NCI-H2171 (cell line): ENCODE measurements at regions not wholly inside any gene's neighbourhood (a gene's known extent, or its start where the extent isn't known, plus 50 kb on each side); places are given as distances from the start of the nearest gene placed in this dataset.

ENCODE experiments used
- DNase-seq: peaks from one replicate; lab custom pipeline; 2025; lab: John Stamatoyannopoulos, UW

GRCh38 chr3:59653405-59654122 lies 603.7 kb upstream of the CFAP20DC start:
- no peak for DNase-seq

GRCh38 chr3:59644479-59645402 lies 594.9 kb upstream of the CFAP20DC start:
- peak; percentile 33 for DNase-seq

DNA sequence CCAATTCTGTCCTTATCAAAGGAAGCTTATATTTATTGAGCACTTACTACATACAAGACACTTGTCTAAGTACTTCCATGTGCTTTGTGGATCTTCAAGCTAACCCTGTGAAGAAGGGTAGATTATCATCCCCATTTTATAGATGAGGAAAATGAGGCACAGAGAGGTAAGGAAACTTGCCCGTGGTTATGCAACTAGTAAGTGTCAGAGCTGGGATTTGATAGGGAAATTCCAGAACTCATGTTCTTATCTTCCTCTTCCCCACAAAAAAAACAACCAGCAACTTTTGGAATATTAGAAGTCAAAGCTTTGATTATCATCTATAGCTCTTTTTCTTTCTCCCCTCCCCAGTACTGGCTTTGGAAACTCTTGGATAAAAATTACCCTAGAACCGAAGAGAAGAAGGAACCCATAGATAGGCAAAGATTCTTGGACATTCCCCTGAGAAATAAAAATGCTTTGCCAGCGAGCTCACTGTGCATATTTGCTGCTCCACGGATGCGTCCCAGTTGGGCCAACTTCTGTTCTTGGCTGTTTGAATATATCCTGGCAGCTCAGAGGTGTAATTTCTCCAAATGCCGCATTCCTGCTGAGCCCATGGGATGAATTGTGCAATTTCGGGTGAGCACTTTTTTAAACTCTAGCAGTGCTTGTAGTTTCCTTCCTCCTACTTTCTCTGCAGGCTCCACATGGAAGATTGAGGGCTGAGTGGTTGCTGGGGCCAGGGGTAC lies 591.5 kb upstream of the CFAP20DC start:
- DNase-seq, result no peak

- peak; percentile 2 for DNase-seq
These were observed 583.1 kb upstream of the CFAP20DC start for GRCh38 chr3:59632760-59633573.

DNA sequence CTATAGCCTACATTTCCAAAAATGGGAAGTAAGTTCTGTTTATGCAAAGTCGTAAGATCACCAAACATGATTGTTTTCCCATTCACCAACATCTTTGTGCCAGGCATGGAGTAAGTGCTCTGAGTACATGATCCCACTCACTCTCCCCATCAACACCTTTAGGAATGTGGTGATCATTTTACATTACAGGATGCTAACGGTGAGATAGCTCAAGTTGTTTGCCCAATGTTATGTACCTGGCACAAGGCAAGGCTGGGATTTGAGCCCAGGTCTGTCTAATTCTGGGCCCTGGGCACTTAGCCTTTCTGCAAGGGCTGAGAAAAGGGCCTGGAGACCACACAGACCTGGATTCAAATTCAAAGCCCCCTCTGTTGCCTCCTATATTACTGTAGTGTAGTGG lies 581.7 kb upstream of the CFAP20DC start:
- DNase-seq, result no peak

GRCh38 chr3:59621037-59621436 lies 571.2 kb upstream of the CFAP20DC start:
- DNase-seq, result no peak

- DNase-seq, result no peak
These were observed 570.5 kb upstream of the CFAP20DC start for GRCh38 chr3:59620325-59620724.

DNA sequence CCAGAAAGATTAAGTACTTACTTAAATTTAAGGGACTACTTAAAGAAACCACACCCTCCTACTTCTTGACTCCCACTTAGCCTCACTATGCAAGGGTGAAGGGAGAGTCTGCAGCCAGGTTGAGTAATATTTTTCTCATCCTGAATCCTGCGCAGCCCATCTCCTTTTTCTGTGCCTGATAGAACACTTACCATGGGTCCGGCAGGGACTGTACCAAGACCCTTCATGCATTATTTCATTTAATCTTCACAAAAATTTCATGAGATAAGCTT lies 562.6 kb upstream of the CFAP20DC start:
- DNase-seq, result no peak

DNA sequence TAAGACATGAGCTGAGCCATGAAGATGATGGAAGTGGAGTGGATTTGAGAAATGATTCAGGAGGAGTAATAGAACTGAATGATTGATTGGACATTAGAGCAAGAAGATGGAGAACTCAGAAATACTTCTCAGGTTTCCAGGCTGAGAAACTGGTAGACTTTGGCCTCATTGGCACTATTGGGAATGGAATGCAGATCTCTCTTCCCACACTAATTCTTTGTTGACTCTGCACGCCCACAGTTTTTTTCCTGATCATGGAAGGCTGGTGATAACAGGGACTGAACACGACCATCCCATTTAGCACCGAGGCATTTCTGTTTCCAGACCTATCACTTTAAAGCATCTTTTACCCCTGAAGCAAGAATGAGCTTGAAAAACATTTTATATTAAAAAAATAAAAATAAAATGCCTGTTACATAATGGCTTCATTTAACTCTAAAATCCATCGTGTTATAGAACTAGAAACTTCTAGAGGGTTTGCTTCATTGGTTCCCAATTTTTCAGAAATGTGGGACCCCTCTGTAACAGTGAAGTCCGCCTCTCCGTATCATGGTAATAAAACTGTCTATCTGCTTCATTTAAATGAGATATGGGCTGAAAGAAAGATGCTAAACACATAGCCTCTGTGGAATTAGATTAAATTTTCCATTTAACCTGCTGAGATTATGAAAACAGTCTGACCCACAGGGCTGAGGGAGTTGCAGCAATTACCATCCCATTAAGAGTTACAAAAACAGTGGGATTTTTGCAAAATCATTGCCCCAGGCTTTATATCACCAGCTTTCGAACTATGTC lies 562.0 kb upstream of the CFAP20DC start:
- no peak for DNase-seq

DNA sequence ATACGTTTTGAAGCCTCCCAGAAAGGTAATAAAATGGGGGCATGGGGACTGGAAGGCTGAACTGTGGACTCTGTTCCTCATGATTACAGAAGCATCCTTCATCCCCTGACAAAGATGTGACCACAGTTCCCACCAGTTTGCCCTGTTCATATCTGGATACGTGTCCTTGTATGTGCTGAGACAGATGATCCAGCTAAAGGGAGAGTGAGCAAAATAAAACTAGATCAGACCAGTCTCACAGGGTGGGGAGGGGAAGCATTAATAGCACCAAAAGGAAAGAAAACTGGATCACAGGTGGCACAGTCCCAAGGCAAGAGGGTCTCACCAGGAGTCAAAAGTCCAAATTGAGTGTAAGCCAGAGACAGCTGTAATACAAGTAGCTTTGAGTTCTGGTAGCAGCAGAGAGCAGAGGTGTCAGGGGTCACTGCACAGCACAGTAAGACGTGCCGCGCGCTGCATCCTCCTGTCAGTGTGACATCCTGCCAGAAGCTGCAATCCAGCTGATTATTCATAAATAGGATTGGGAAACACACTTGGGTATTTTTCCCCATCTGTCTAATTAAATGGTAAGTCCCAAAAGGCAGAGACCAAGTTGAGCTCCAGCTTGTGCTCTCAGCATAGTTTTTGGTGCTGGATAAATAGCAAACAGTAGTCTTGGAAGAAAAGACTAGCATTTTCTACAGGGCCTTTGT lies 560.0 kb upstream of the CFAP20DC start:
- DNase-seq, result peak; percentile 72

DNA sequence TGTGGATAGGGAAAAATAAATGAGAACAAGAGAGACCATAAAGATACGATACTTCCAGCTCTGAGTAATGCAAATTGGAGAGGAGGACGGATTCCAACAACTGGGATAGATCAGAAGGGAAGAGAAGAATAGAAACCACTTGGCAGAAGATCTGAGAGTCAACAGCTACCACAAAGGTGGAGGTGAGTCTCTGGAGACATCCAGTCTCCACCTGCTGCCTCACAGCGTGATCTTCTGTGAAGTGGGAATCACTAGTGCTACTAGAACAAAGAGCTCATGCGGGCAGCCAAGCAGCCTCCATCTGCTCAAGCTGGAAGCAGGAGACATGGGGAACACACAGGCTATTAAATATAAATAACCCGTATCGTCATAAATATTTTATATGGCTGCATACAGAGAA lies 558.5 kb upstream of the CFAP20DC start:
- DNase-seq, result peak; percentile 28

GRCh38 chr3:59607656-59608055 lies 557.8 kb upstream of the CFAP20DC start:
- no peak for DNase-seq

DNA sequence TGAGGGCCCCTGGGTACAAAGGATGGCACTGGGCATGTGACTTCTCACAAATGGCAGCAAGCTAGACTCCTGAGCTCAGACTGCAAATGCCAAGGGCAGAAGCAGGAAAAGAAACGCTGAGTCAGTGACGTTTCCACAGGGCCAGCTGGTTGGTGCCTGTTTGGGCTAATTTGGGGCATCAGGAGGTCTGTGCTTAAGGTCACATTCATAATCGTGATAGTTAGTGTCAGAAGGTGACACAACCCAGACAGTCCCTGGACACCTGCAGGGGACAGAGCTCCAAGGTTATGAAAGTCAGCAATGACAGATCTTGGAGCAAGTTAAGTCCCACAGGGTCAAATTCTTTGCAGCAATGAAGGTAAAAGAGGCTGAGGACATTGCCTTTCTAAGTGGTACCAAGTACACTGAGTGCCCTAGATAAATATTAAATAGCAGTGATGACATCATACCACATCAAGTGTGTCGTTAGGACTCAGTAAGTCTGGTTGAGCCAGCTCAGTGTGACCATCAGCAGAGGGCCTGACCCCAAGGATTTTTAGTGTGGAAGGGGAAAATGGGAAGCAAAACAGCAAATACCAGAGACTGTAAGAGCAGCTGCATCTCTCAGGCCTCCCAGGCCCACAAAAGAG lies 556.9 kb upstream of the CFAP20DC start:
- DNase-seq, result no peak

DNA sequence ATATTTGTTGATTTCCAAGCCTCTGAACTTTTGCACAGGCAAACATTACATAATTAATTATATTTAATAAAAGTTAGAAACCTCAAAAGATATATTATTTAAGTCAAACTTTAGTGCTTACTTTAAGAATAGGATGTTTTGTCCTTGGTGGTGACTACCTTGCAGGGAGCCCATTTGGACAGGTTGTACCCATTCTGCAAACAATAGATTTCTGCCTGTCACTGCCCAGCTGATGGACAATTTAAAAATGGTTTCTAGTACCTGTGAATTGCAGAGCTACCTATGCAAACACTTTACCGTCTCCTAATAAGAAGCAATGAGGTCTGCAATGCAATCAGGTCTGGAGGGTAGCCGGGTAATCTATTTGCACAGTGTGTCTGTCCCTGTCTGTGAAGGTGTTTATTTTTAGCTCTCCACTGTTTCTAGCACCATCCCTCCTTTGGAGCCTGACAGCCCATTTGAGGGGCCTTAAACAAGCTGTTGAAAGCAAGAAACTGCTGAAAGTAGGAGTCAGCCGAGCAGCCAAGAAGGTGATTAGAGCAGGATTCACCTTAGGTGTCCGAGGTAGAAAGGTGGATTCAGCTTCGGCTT lies 556.2 kb upstream of the CFAP20DC start:
- DNase-seq, result no peak

DNA sequence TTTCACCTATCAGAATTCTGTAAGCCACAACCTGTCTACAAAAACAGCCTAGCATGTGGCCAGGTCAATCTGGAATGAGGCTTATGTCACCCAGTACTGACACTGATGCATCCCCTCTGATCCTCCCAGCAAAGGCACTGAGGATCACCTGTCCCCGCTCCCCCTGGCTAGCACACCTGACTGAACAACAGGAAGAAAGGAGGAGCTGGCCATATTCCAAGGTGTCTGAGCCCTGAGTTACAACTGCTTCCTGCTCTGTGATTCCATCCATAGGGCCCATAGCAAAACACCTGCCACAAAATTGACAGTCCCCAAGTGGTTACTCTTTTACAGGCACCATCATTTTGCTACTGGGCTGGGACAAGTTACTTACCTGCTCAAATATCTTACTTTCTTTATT lies 555.5 kb upstream of the CFAP20DC start:
- DNase-seq, result peak; percentile 45

DNA sequence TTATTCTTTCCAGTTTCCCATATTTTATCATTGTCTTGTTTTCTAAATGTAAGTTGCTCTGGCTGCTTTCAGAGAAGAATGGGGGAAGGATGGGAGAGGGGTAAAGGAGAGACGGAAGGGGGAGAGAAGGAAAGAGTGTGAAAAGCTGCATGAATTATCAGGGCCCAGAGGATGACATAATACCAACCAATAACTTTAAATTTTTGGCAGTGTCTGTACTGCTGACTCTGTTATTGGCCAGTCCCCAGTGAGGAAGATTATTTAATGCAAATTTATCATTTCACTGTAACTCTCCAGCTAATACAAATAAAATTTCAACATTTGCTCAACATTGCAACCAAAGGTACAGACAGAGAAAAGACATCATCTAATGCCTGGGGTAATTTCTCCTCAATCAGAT lies 551.7 kb upstream of the CFAP20DC start:
- no peak for DNase-seq

GRCh38 chr3:59600631-59601030 lies 550.8 kb upstream of the CFAP20DC start:
- DNase-seq, result no peak

DNA sequence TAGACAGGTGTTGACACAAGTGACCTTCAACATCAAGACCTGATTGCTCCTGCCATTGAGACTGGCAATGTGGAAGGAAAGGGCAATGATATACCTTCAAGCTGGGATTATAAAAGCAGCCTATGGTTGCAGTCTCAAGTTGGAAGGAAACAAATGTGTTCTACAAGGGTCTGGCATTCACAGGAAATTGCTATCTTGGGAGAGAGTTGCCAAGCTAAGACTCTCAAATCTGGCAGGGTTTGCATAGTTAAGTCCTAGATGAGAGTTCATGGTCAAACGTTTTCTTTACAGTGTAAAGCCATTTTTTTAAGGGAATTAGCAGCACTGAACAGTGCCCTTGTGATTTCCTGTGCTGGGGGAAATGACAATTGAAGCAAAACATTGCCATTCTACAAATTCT lies 546.9 kb upstream of the CFAP20DC start:
- no peak for DNase-seq

DNA sequence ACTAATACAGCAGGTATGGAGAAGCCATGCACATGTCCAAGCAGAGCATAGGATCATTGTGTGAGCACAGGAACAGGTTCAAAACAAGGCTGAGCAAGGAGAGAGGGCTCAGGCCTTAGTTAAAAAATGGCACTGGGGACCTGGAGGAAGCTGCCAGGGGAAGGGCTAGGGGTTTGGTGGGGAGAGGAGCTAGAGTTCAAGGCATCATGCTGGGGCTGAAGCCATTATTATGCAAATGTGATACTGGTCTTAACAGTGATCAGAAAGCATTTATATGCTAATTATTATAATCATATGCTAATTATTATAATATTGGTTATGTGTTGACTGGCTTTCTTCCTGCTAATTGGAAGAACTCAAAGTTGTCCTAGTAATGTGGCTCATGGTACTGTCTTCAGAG lies 546.0 kb upstream of the CFAP20DC start:
- no peak for DNase-seq

DNA sequence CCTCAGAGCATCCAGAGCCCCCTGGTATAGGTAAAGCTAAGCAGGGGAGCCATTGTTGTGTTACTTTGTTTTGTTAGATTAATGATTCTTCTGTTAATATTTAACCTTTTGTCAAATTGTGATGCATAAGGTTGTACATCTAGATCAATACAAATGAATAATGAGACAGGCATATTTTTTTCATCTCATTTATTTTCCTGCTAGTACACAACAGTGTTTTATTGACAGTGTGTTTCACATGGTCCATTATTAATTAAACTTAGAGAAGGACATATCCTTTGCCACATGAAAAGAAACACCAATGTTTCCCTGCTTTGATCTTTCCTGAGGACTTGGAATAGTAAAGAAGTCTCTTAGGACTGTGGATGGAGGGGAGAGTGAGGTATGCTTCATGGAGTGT lies 543.6 kb upstream of the CFAP20DC start:
- DNase-seq, result no peak
